Endothelial cell of umbilical vein (primary cell): ENCODE measurements at regions not wholly inside any gene's neighbourhood (a gene's known extent, or its start where the extent isn't known, plus 50 kb on each side); places are given as distances from the start of the nearest gene placed in this dataset.

ENCODE experiments used
- EZH2 ChIP-seq: IDR thresholded peaks from 2 replicates; pipeline ENCODE4 v1.6.1; 2012; ENCODE audit warnings: borderline replicate concordance, low read depth, mild to moderate bottlenecking, moderate library complexity, low read length, inconsistent platforms; ENCODE audit not compliant: severe bottlenecking
- FOS ChIP-seq: IDR thresholded peaks from 2 replicates; pipeline ENCODE4 v1.6.1; 2011; ENCODE audit warnings: mild to moderate bottlenecking, low read length, moderate library complexity, borderline replicate concordance; ENCODE audit not compliant: insufficient read depth
- GATA2 ChIP-seq: IDR thresholded peaks from 2 replicates; pipeline ENCODE4 v1.7.0; 2011; ENCODE audit warnings: low read depth, mild to moderate bottlenecking, moderate library complexity, mixed read lengths, low read length; ENCODE audit not compliant: insufficient read length, insufficient read depth
- JUN ChIP-seq: IDR thresholded peaks from 2 replicates; pipeline ENCODE4 v1.6.1; 2011; ENCODE audit warnings: borderline replicate concordance, low read depth; ENCODE audit not compliant: insufficient read length, insufficient read depth
- MYC ChIP-seq: IDR thresholded peaks from one replicate; pipeline ENCODE4 v1.6.1; 2011; ENCODE audit warnings: mild to moderate bottlenecking, low read depth, low read length
- POLR2A ChIP-seq: IDR thresholded peaks from 2 replicates; pipeline ENCODE4 v1.6.1; 2012; ENCODE audit warnings: low read depth, mild to moderate bottlenecking, control low read depth, low read length
- POLR2AphosphoS5 ChIP-seq: IDR thresholded peaks from 2 replicates; pipeline ENCODE4 v1.6.1; 2012; ENCODE audit warnings: low read depth, mild to moderate bottlenecking, control low read depth, low read length, moderate library complexity; ENCODE audit not compliant: insufficient read depth
- TF ChIP-seq, protein P1 (sequence below), 2 donors: IDR thresholded peaks; 1 replicate in 1 of 2; 2 replicates in 1 of 2; pipeline ENCODE4 v1.5.1; 2011; ENCODE audit warnings: low read length in 2 of 2, mild to moderate bottlenecking in 2 of 2, moderate library complexity in 2 of 2, control low read depth in 1 of 2, inconsistent platforms in 1 of 2, low read depth in 1 of 2; ENCODE audit not compliant: insufficient read depth in 1 of 2; ENCODE audit errors: extremely low read depth in 1 of 2
- TF ChIP-seq, protein P2 (sequence below): IDR thresholded peaks from 2 replicates; pipeline ENCODE4 v1.6.1; 2011; ENCODE audit not compliant: insufficient read depth, insufficient read length

DNA sequence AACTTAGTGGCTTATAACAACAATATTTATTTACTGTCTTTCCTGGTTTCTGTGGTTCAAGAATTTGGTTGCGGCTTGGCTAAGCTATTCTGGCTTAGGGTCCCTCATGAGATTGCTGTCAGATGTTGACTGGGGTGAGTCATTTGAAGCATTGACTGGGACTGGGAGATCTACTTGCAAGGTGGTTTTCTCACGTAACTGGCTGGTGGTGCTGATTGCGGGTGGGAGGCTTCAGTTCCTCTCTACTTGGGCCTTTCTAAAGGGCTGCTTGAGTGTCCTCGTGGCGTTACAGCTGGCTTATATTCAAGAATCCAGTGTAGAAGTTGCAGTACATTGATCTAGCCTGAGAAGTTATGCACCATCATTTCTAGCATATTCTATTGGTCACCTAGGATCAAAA, 218.5 kb upstream of the ELAVL2 start:
- TF ChIP-seq EZH2, result no peak
- TF ChIP-seq, protein P1, sequence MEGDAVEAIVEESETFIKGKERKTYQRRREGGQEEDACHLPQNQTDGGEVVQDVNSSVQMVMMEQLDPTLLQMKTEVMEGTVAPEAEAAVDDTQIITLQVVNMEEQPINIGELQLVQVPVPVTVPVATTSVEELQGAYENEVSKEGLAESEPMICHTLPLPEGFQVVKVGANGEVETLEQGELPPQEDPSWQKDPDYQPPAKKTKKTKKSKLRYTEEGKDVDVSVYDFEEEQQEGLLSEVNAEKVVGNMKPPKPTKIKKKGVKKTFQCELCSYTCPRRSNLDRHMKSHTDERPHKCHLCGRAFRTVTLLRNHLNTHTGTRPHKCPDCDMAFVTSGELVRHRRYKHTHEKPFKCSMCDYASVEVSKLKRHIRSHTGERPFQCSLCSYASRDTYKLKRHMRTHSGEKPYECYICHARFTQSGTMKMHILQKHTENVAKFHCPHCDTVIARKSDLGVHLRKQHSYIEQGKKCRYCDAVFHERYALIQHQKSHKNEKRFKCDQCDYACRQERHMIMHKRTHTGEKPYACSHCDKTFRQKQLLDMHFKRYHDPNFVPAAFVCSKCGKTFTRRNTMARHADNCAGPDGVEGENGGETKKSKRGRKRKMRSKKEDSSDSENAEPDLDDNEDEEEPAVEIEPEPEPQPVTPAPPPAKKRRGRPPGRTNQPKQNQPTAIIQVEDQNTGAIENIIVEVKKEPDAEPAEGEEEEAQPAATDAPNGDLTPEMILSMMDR (IDR thresholded peaks at IDR 0.05; ENCODE audit: extremely low read depth in 1 of 2, insufficient read depth in 1 of 2, low read depth in 1 of 2, low read length in 2 of 2), result no peak
- no peak for TF ChIP-seq POLR2A
- TF ChIP-seq MYC, result no peak
- TF ChIP-seq POLR2AphosphoS5, result no peak
- TF ChIP-seq GATA2, result no peak
- TF ChIP-seq JUN, result no peak
- TF ChIP-seq, protein P2, sequence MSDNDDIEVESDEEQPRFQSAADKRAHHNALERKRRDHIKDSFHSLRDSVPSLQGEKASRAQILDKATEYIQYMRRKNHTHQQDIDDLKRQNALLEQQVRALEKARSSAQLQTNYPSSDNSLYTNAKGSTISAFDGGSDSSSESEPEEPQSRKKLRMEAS, result no peak
- TF ChIP-seq FOS, result no peak
